HCT116 (cell line): ENCODE measurements at regions not wholly inside any gene's neighbourhood (a gene's known extent, or its start where the extent isn't known, plus 50 kb on each side); places are given as distances from the start of the nearest gene placed in this dataset.

Experiments used
- CEBPB ChIP-seq: IDR thresholded peaks from 2 replicates; pipeline ENCODE4 v1.6.1; 2012; ENCODE audit warnings: low read depth
- EZH2 ChIP-seq: fragments of 200-600 bp; sonication (generic); IDR thresholded peaks from 2 replicates; pipeline ENCODE4 v1.6.1; 2017; ENCODE audit warnings: antibody characterized with exemption, mixed run types
- JUND ChIP-seq: IDR thresholded peaks from 2 replicates; pipeline ENCODE4 v1.6.1; 2012
- POLR2A ChIP-seq: IDR thresholded peaks from 2 replicates; pipeline ENCODE4 v1.7.0; 2011; ENCODE audit warnings: borderline replicate concordance; ENCODE audit not compliant: insufficient read depth, insufficient read length; ENCODE audit errors: extremely low read depth
- POLR2AphosphoS5 ChIP-seq: IDR thresholded peaks from 2 replicates; pipeline ENCODE4 v1.6.1; 2011; ENCODE audit warnings: mild to moderate bottlenecking, low read depth, low read length, moderate library complexity
- SIN3A ChIP-seq: IDR thresholded peaks from 2 replicates; pipeline ENCODE4 v1.6.1; 2012; ENCODE audit warnings: low read depth
- YY1 ChIP-seq: IDR thresholded peaks from 2 replicates; pipeline ENCODE4 v1.6.1; 2011; ENCODE audit warnings: low read length, low read depth, moderate library complexity, mild to moderate bottlenecking; ENCODE audit not compliant: insufficient replicate concordance; ENCODE audit errors: extremely low read depth
- ZNF274 ChIP-seq: fragments of 200-500 bp; sonication (Bioruptor generic); IDR thresholded peaks from 2 replicates; pipeline ENCODE4 v1.6.1; 2014; ENCODE audit warnings: mild to moderate bottlenecking, low read depth, low read length, inconsistent platforms
- TF ChIP-seq, protein P1 (sequence below), 3 experiments: fragments of 200-600 bp in 1 of 3; sonication (generic) in 1 of 3; IDR thresholded peaks in 2 of 3; conservative IDR thresholded peaks in 1 of 3; 2 replicates each; pipeline ENCODE4 v1.5.1; 2012 to 2017; ENCODE audit warnings: low read depth in 2 of 3, low read length in 2 of 3, antibody characterized with exemption in 1 of 3, borderline replicate concordance in 1 of 3, control low read depth in 1 of 3, mild to moderate bottlenecking in 1 of 3, mixed read lengths in 1 of 3, mixed run types in 1 of 3, moderate library complexity in 1 of 3; ENCODE audit not compliant: insufficient read depth in 1 of 3
- TF ChIP-seq, protein P2 (sequence below): IDR thresholded peaks from 2 replicates; pipeline ENCODE4 v1.6.1; 2012
- TF ChIP-seq, protein P3 (sequence below): IDR thresholded peaks from 2 replicates; pipeline ENCODE4 v1.6.1; 2012; ENCODE audit warnings: low read depth

DNA sequence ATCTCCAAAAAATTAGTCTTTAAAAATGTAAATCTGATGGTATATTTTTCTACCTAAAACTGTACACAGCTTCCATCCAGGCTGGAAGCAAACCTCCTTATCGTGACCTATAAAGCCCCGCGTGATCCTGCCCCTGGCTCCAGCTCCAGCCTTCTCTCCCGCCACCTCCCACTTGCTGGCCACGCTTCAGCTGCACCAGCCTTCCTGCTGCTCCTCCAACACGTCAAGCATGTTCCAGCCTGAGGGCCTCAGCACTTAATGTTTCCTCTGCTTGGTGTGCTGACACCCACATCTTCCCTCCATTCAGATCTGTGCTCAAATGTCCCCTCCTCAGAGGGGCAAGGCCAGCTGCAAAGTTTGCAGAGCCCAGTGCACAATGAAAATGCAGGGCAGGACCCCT, 123.5 kb upstream of the MAGI3 start:
- TF ChIP-seq, protein P1, sequence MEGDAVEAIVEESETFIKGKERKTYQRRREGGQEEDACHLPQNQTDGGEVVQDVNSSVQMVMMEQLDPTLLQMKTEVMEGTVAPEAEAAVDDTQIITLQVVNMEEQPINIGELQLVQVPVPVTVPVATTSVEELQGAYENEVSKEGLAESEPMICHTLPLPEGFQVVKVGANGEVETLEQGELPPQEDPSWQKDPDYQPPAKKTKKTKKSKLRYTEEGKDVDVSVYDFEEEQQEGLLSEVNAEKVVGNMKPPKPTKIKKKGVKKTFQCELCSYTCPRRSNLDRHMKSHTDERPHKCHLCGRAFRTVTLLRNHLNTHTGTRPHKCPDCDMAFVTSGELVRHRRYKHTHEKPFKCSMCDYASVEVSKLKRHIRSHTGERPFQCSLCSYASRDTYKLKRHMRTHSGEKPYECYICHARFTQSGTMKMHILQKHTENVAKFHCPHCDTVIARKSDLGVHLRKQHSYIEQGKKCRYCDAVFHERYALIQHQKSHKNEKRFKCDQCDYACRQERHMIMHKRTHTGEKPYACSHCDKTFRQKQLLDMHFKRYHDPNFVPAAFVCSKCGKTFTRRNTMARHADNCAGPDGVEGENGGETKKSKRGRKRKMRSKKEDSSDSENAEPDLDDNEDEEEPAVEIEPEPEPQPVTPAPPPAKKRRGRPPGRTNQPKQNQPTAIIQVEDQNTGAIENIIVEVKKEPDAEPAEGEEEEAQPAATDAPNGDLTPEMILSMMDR (IDR thresholded peaks at IDR 0.05 in 2 of 3, conservative IDR thresholded peaks at IDR 0.05 in 1 of 3; ENCODE audit: borderline replicate concordance in 1 of 3, insufficient read depth in 1 of 3, low read depth in 2 of 3, low read length in 2 of 3) = no peak
- TF ChIP-seq SIN3A (no peak), YY1 (no peak), POLR2A (no peak), JUND (no peak), EZH2 (no peak), CEBPB (no peak), POLR2AphosphoS5 (no peak), ZNF274 (no peak)
- TF ChIP-seq, protein P2, sequence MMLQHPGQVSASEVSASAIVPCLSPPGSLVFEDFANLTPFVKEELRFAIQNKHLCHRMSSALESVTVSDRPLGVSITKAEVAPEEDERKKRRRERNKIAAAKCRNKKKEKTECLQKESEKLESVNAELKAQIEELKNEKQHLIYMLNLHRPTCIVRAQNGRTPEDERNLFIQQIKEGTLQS = no peak
- TF ChIP-seq, protein P3, sequence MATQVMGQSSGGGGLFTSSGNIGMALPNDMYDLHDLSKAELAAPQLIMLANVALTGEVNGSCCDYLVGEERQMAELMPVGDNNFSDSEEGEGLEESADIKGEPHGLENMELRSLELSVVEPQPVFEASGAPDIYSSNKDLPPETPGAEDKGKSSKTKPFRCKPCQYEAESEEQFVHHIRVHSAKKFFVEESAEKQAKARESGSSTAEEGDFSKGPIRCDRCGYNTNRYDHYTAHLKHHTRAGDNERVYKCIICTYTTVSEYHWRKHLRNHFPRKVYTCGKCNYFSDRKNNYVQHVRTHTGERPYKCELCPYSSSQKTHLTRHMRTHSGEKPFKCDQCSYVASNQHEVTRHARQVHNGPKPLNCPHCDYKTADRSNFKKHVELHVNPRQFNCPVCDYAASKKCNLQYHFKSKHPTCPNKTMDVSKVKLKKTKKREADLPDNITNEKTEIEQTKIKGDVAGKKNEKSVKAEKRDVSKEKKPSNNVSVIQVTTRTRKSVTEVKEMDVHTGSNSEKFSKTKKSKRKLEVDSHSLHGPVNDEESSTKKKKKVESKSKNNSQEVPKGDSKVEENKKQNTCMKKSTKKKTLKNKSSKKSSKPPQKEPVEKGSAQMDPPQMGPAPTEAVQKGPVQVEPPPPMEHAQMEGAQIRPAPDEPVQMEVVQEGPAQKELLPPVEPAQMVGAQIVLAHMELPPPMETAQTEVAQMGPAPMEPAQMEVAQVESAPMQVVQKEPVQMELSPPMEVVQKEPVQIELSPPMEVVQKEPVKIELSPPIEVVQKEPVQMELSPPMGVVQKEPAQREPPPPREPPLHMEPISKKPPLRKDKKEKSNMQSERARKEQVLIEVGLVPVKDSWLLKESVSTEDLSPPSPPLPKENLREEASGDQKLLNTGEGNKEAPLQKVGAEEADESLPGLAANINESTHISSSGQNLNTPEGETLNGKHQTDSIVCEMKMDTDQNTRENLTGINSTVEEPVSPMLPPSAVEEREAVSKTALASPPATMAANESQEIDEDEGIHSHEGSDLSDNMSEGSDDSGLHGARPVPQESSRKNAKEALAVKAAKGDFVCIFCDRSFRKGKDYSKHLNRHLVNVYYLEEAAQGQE = no peak
